Stomach (tissue), 4 donors: ENCODE measurements at regions not wholly inside any gene's neighbourhood (a gene's known extent, or its start where the extent isn't known, plus 50 kb on each side); places are given as distances from the start of the nearest gene placed in this dataset.
"Not testable (repeated sequence)": the region's sequence is repeated elsewhere in the genome, so short reads cannot be mapped to it uniquely, and the experiment has no call there.

Experiments used
- EP300 ChIP-seq: sonication (generic); formaldehyde crosslinking; IDR thresholded peaks from one replicate; pipeline ENCODE4 v1.6.1; 2017; ENCODE audit warnings: antibody characterized with exemption
- POLR2A ChIP-seq, 4 donors: fragments of 450-650 bp; IDR thresholded peaks; one replicate each; pipeline ENCODE4 v1.6.1; 2016; ENCODE audit warnings: antibody characterized with exemption in 4 of 4, control low read depth in 2 of 4, mild to moderate bottlenecking in 1 of 4, moderate library complexity in 1 of 4
- TF ChIP-seq, protein P1 (sequence below), 7 experiments: fragments of 450-650 bp in 4 of 7; fragments of 200-600 bp in 3 of 7; sonication (generic) in 3 of 7; IDR thresholded peaks; one replicate each; pipeline ENCODE4 v1.5.1; 2016 to 2019; ENCODE audit warnings: antibody characterized with exemption in 7 of 7, control low read depth in 2 of 7, mild to moderate bottlenecking in 1 of 7

DNA sequence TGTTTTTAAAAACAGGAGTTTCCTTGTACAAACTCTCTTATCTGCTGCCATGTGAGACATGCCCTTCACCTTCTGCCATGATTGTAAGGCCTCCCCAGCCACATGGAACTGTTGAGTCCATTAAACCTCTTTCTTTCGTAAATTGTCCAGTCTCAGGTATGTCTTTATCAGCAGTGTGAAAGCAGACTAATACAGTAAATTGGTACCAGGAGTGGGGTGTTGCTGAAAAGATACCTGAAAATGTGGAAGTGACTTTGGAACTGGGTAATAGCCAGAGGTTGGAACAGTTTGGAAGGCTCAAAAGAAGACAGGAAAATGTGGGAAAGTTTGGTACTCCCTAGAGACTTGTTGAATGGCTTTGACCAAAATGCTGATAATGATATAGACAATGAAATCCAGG, 440.4 kb downstream of the MRPL39 start:
- not testable (repeated sequence) for TF ChIP-seq POLR2A (IDR thresholded peaks at IDR 0.05); EP300
- TF ChIP-seq, protein P1, sequence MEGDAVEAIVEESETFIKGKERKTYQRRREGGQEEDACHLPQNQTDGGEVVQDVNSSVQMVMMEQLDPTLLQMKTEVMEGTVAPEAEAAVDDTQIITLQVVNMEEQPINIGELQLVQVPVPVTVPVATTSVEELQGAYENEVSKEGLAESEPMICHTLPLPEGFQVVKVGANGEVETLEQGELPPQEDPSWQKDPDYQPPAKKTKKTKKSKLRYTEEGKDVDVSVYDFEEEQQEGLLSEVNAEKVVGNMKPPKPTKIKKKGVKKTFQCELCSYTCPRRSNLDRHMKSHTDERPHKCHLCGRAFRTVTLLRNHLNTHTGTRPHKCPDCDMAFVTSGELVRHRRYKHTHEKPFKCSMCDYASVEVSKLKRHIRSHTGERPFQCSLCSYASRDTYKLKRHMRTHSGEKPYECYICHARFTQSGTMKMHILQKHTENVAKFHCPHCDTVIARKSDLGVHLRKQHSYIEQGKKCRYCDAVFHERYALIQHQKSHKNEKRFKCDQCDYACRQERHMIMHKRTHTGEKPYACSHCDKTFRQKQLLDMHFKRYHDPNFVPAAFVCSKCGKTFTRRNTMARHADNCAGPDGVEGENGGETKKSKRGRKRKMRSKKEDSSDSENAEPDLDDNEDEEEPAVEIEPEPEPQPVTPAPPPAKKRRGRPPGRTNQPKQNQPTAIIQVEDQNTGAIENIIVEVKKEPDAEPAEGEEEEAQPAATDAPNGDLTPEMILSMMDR (IDR thresholded peaks at IDR 0.05): not testable (repeated sequence)
